Effector CD4-positive, alpha-beta T cell (primary cell): ENCODE measurements at regions not wholly inside any gene's neighbourhood (a gene's known extent, or its start where the extent isn't known, plus 50 kb on each side); places are given as distances from the start of the nearest gene placed in this dataset.
"Not testable (repeated sequence)": the region's sequence is repeated elsewhere in the genome, so short reads cannot be mapped to it uniquely, and the experiment has no call there.

ENCODE experiments used
- DNase-seq: peaks from one replicate; pipeline ENCODE4 v3.0.0-alpha.2; 2020

- not testable (repeated sequence) for DNase-seq
Measured at GRCh38 chr1:120465900-120466299, 51.1 kb downstream of the NBPF8 start.

- DNase-seq: not testable (repeated sequence)
Measured at GRCh38 chr1:120477663-120478062, 62.8 kb downstream of the NBPF8 start.

DNA sequence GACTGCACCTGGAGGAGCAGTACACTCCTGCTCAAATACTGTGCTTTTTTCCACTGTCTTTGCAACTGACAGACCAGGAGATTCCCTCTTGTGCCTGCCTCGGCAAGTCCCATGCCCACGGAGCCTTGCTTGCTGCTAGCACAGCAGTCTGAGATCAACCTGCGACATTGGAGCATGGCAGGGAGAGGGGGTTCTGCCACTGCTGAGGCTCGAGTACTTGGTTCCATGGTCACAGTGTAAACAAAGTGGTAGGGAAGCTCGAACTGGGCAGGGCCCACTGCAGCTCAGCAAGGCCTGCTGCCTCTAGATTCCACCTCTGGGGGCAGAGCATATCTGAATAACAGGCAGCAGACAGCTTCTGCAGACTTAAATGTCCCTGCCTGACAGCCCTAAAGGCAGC is 63.6 kb downstream of the NBPF8 start:
- DNase-seq: not testable (repeated sequence)

GRCh38 chr1:120487542-120487941 is 72.7 kb downstream of the NBPF8 start:
- not testable (repeated sequence) for DNase-seq

- not testable (repeated sequence) for DNase-seq
Measured at GRCh38 chr1:120489217-120489616, 74.4 kb downstream of the NBPF8 start.

DNA sequence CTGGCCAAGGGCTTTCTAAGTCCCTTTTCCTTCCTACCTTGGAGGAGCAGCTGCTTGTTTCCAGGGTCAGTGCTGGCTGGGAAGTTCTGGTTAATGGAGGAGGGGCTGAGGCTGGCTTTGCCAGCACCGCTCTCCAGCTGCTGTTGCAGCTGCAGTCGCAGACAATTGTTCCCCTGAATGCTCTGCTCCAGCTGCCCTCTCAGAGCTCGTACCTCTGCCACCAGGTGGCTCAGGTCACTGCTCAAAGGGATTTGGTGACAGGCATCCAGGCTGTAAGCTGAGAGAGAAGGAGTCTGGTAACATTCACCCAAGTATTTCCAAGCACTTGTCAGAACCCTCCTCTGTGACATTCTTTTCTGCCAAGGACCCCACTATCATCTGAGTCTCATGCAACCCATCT is 82.3 kb downstream of the NBPF8 start:
- not testable (repeated sequence) for DNase-seq

- DNase-seq: not testable (repeated sequence)
Measured at GRCh38 chr1:120503284-120503683, 88.4 kb downstream of the NBPF8 start.

DNA sequence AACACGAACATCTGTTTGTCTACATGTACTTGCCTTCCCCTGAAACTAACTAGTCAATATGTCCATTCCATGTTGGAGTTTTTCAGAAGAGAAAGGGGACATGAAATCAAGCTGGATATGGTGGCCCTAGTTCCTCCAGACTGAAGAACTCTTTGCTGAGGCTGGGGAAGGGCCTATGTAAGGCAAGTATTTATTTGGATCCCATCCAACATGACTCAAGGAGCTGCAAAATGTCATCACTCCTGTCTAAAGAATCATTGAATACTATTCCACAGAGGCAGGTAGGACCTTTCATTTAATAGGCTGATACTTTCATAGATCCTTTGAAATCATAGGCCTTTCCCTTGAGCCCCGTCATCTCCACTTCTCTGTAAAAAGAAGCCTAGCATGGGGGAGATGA is 91.5 kb downstream of the NBPF8 start:
- DNase-seq: not testable (repeated sequence)

DNA sequence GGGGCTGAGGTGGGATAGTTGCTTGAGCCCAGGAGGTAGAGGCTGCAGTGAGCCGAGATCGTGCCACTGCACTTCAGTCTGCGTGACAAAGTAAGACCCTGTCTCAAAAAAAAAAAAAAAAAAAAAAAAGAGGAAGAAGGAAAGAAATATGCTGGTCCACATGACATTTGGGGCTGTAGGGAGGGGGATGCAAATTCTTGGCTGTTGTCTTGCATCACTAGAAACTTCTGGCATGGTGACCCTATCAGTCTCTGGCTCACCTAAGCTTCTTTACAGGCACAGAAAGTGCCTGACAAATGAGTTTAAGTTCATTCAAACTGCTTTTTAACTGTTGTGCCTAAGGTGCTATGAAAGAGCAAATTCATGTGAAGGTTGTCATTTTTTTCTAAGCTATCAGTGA is 93.5 kb downstream of the NBPF8 start:
- DNase-seq: not testable (repeated sequence)

DNA sequence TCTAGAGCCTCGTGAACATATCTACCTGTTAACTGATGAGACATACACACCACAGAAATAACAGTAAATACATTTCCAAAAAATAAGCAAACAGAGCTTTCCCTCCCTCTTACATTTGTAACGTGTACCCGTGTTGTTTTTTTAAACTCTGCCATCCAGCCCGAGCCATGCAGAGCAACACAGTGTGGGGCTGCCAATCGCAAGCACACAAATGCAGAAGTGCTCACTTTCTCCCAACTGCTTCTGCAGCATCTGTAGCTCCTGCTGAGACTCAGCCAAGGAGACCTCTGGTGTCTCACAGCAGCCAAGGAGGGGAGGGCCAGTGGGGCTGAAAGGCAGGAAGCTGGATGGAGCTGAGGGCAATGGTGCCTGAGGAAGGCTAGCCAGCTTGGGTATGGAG is 94.4 kb downstream of the NBPF8 start:
- not testable (repeated sequence) for DNase-seq

DNA sequence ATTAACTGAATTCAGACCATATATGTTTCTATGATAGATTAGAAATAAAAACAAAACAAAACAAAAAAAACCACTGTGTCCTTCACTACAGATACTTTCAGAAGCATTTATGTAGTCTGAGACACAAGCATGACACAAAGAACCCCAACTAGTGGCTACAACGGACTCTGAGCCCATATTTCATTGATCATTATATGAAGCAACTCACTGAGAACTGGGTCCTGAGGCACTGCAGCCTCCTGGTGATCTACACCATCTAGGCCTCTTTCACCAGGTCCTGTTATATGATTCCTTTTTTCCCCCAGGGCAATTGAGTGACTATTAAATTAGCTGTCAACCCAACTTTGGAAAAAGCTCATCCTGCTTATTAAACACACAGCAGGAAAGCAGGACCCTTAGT is 98.3 kb downstream of the NBPF8 start:
- not testable (repeated sequence) for DNase-seq

DNA sequence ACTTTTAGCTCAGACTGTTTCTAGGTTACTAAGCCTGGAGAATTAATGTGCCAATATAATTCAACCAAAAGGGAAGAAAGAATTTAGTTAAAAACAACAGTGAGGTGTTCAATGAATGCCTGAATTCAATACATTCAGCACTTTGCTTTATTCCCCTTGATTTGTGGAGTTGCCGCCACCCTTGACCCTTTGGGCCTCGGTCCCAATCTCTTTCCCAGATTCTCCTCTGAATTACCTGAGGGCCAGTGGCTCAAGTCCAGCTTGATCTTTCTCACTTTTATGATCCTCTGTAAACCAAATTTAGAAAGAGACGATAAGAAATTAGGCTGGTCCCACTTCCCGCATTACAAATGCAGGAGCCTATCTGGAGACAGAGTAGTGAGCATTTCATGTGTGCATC is 98.7 kb downstream of the NBPF8 start:
- DNase-seq: not testable (repeated sequence)

DNA sequence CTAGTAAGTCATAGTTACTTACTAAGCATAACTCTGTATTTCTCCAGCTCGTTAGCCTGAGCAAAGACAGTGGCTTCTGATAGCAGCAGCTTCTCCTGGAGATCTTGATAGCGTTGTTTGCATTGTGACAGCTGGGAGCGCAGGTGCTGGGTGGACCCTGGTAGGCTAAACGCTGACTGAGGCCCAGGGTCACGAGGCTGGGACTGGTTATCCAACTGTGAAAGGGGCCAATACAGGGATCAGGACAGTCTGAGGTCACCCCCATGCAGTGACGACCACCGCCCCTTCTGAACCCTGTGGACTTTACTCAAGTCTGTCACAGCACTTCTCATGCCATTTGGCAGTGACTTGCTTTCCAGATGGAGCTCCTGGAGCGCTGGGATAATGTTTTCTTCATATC is 104.4 kb downstream of the NBPF8 start:
- not testable (repeated sequence) for DNase-seq

DNA sequence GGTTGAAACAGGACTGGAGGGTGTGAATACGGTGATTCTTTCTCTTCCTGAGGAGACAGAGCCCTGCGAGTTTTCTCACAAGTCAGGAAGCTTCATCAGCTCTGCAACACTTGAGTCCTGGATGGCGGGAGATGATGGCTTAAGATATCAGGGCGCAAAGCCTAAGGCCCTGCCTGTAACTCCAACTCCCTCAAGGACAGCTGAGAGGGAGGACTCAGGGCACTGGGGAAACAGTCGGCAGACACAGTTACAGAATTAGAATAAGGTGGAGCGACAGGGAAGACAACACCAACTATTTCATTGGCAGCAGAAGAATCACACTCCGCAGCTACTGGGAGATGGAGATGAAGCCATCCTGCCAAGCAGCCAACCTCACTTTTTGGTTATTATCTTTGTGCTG is 109.6 kb downstream of the NBPF8 start:
- DNase-seq: not testable (repeated sequence)

DNA sequence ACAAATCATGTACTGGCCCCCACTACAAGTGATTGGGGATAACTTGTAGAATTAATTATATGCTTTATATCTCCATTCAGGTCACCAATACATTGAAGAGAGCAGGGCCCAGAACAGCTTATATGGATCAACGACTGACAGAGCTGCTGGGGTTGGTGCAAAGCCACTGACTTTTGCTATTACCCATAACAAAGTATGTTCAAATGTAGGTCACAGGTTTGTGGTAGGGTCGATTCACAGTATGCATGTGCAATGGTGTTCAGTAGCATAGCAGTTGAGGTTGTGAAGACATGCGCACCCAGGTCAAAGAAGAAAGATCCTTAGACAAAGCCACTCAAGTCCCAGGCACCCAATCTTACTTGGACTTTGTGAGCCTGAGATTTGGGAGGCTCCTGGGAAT is 110.6 kb downstream of the NBPF8 start:
- not testable (repeated sequence) for DNase-seq

DNA sequence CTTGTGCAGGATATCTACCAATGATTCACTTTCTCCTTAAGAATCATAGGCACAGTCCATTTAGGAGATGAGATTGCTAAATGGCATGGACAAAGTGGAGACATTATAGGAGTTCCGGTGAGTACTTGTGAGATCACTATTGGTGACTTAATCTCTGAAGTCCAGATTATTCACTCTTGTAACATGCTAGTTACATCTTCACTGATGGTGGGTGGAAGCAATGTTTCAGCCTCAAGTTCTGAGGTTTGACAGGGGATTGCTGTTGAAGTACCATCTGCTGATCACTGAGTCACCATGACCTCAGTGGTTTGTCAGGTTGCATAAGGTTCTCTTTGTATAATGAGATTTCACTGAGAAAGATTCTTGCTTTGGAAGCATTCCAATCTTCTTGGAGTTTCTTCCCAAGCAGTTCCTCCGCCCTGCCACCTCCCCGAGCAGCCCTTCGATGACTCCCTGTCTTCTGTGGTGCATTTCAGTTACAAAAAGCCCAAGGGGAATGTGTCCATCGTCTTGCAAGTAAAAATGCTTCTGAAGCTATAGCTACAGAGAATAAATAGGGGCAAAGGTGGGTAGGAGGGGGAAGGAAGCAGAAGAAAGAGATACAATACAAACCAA is 114.7 kb downstream of the NBPF8 start:
- not testable (repeated sequence) for DNase-seq

GRCh38 chr1:120531455-120531854 is 116.6 kb downstream of the NBPF8 start:
- not testable (repeated sequence) for DNase-seq

DNA sequence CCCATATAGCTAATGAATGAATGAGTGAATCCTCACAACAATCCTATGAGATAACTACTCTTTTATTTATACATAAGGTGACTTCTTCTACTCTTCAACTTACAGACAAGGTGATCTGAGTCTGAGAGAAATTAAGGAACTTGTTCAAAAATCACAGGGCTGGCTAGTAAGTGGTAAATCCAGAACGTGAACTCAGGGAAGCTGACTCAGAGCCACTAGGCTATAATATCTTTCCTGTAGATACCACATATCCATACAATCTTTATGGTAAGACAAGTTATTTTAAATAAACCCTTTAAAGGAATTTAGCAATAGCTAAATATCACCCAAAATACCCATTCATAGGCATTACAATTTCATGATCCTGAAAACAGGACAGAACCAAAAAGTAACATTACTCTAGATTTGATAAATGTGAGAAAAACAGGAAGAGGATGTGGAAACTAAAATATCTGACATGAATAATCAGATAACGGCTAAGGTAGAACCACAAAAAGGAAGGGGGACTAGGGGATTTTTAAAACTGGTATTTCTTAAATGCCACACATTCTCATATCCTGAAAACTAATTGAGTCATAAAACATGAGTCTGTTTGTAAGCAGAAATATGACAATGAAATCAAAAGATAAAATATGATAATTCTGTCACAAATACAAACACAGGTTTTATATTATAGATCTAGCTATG is 119.7 kb downstream of the NBPF8 start:
- DNase-seq: not testable (repeated sequence)

GRCh38 chr1:120535052-120535451 is 120.2 kb downstream of the NBPF8 start:
- DNase-seq: not testable (repeated sequence)

GRCh38 chr1:120541394-120541793 is 126.6 kb downstream of the NBPF8 start:
- DNase-seq: not testable (repeated sequence)

- DNase-seq: not testable (repeated sequence)
Measured at GRCh38 chr1:120542365-120542764, 127.5 kb downstream of the NBPF8 start.

- not testable (repeated sequence) for DNase-seq
Measured at GRCh38 chr1:120542940-120543339, 128.1 kb downstream of the NBPF8 start.

DNA sequence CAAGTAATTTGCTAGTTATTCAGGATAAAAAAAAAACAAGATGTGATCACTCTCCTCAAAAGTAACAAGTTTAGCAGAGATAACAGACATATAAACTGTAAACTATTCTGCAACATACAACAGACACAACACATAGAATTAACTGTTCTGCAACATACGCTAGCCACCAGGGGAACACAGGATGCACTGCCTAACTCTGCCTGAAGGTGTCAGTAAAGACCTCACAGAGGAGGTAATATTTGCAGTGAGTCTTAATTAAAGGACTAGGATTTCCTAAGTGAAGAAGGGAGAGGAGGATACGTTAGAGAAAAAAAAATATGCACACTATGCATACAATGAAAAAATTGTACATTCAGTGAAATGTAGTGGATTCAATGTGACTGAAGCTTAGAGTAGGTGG is 129.6 kb downstream of the NBPF8 start:
- peak; percentile 88 for DNase-seq

GRCh38 chr1:120550335-120550734 is 135.5 kb downstream of the NBPF8 start:
- not testable (repeated sequence) for DNase-seq
